GM19468 (cell line): ENCODE measurements at regions not wholly inside any gene's neighbourhood (a gene's known extent, or its start where the extent isn't known, plus 50 kb on each side); places are given as distances from the start of the nearest gene placed in this dataset.

Experiments
- ATAC-seq: cut with Tn5 transposase; IDR thresholded peaks from one replicate; pipeline ENCODE4 v1.9.1; 2021; ENCODE audit warnings: mild to moderate bottlenecking, moderate library complexity, moderate number of reproducible peaks; ENCODE audit not compliant: unreplicated experiment; ENCODE audit errors: extremely low read depth

- no peak for ATAC-seq
These were observed 1039.2 kb upstream of the PABPC4L start for GRCh38 chr4:135240796-135241195.

- ATAC-seq = no peak
These were observed 1038.4 kb upstream of the PABPC4L start for GRCh38 chr4:135239964-135240363.

GRCh38 chr4:135238940-135239339, 1037.4 kb upstream of the PABPC4L start:
- ATAC-seq = no peak

GRCh38 chr4:135236048-135236447, 1034.5 kb upstream of the PABPC4L start:
- no peak for ATAC-seq

- ATAC-seq = no peak
These were observed 1026.3 kb upstream of the PABPC4L start for GRCh38 chr4:135227842-135228241.

GRCh38 chr4:135225551-135225950, 1024.0 kb upstream of the PABPC4L start:
- no peak for ATAC-seq

- ATAC-seq = no peak
These were observed 1008.8 kb upstream of the PABPC4L start for GRCh38 chr4:135210341-135210740.

- ATAC-seq = no peak
These were observed 1005.9 kb upstream of the PABPC4L start for GRCh38 chr4:135207531-135207930.

GRCh38 chr4:135204311-135204710, 1002.7 kb upstream of the PABPC4L start:
- ATAC-seq = no peak

- no peak for ATAC-seq
These were observed 999.5 kb upstream of the PABPC4L start for GRCh38 chr4:135201081-135201480.

GRCh38 chr4:135197641-135198040, 996.1 kb upstream of the PABPC4L start:
- ATAC-seq = no peak

- ATAC-seq = no peak
These were observed 992.9 kb upstream of the PABPC4L start for GRCh38 chr4:135194477-135194876.

- no peak for ATAC-seq
These were observed 991.4 kb upstream of the PABPC4L start for GRCh38 chr4:135192751-135193535.

- no peak for ATAC-seq
These were observed 990.0 kb upstream of the PABPC4L start for GRCh38 chr4:135191596-135191995.

GRCh38 chr4:135186002-135186401, 984.4 kb upstream of the PABPC4L start:
- ATAC-seq = no peak

- ATAC-seq = no peak
These were observed 983.7 kb upstream of the PABPC4L start for GRCh38 chr4:135185256-135185655.

- ATAC-seq = no peak
These were observed 983.1 kb upstream of the PABPC4L start for GRCh38 chr4:135184715-135185114.

- ATAC-seq = no peak
These were observed 975.7 kb upstream of the PABPC4L start for GRCh38 chr4:135177321-135177720.

GRCh38 chr4:135166661-135167060, 965.1 kb upstream of the PABPC4L start:
- ATAC-seq = no peak

GRCh38 chr4:135164601-135165000, 963.0 kb upstream of the PABPC4L start:
- no peak for ATAC-seq

GRCh38 chr4:135144498-135144897, 942.9 kb upstream of the PABPC4L start:
- ATAC-seq = no peak

- ATAC-seq = no peak
These were observed 922.6 kb upstream of the PABPC4L start for GRCh38 chr4:135124196-135124595.
